Sigmoid colon (tissue), 6 donors: ENCODE measurements at regions not wholly inside any gene's neighbourhood (a gene's known extent, or its start where the extent isn't known, plus 50 kb on each side); places are given as distances from the start of the nearest gene placed in this dataset.

Experiments used
- DNase-seq: peaks from one replicate; pipeline ENCODE4 v3.0.0-alpha.2; 2019
- H3K27ac ChIP-seq, 4 donors: fragments of 200-600 bp; sonication (generic); one replicate each; pipeline ENCODE4 v1.5.1; 2016 to 2019; ENCODE audit warnings: mild to moderate bottlenecking in 1 of 4
- H3K27me3 ChIP-seq, 3 donors: fragments of 200-600 bp; sonication (generic); one replicate each; pipeline ENCODE4 v1.5.1; 2019; ENCODE audit warnings: mild to moderate bottlenecking in 1 of 3
- H3K36me3 ChIP-seq, 4 donors: fragments of 200-600 bp; sonication (generic); one replicate each; pipeline ENCODE4 v1.5.1; 2016 to 2019
- H3K4me1 ChIP-seq, 4 donors: fragments of 200-600 bp; sonication (generic); one replicate each; pipeline ENCODE4 v1.5.1; 2017 to 2019
- H3K4me3 ChIP-seq, 4 donors: fragments of 200-600 bp; sonication (generic); one replicate each; pipeline ENCODE4 v1.5.1; 2017 to 2019; ENCODE audit warnings: mild to moderate bottlenecking in 2 of 4, moderate library complexity in 1 of 4
- H3K9me3 ChIP-seq, 4 donors: fragments of 200-600 bp in 3 of 4; sonication (generic) in 3 of 4; one replicate each; pipeline versions ENCODE4 v1.5.1 to v1.6.1; 2013 to 2019
- CTCF ChIP-seq, 4 experiments: fragments of 450-650 bp in 3 of 4; fragments of 200-600 bp in 1 of 4; IDR thresholded peaks; one replicate each; pipeline ENCODE4 v1.5.1; 2016 to 2019; ENCODE audit warnings: antibody characterized with exemption in 4 of 4, mild to moderate bottlenecking in 3 of 4, moderate library complexity in 2 of 4
- EP300 ChIP-seq, 4 donors: sonication (generic); formaldehyde crosslinking; IDR thresholded peaks; one replicate each; pipeline ENCODE4 v1.6.1; 2017; ENCODE audit warnings: antibody characterized with exemption in 4 of 4
- POLR2A ChIP-seq, 2 donors: fragments of 450-650 bp; IDR thresholded peaks; one replicate each; pipeline ENCODE4 v1.6.1; 2016; ENCODE audit warnings: antibody characterized with exemption in 2 of 2, mild to moderate bottlenecking in 2 of 2, moderate library complexity in 2 of 2
- POLR2AphosphoS5 ChIP-seq, 4 donors: sonication (generic); formaldehyde crosslinking; IDR thresholded peaks; one replicate each; pipeline ENCODE4 v1.6.1; 2017; ENCODE audit warnings: antibody characterized with exemption in 4 of 4
- WGBS, 2 donors: extraction: QIAGEN DNeasy Blood & Tissue Kit; methylation state at CpG; one replicate each; pipeline ENCODE4 v1.1.7; 2013; 5-methylcytosine and 5-hydroxymethylcytosine counted together
- intact Hi-C: fragments of 100-400 bp; cut with DNase I; formaldehyde crosslinking; loops from one replicate; pipeline ENCODE4 v1.15.1; 2023
- donor health status: healthy with polysubstance abuse.
- donor health status: healthy.

- H3K4me1 ChIP-seq = no peaks in the 10 kb centered on the region
- TF ChIP-seq EP300 (IDR thresholded peaks at IDR 0.05) (no peak), CTCF (IDR thresholded peaks at IDR 0.05) (no peak), POLR2A (IDR thresholded peaks at IDR 0.05) (no peak), POLR2AphosphoS5 (IDR thresholded peaks at IDR 0.05) (no peak)
- 31 to 65% methylated on average over 2 of the region's 2 CpGs for WGBS, 2 donors
- H3K9me3 ChIP-seq = no peaks in the 10 kb centered on the region
- intact Hi-C loops = no loop called here
- no peak overlapping the region for H3K4me3 ChIP-seq
- DNase-seq = no peak
- no peaks in the 10 kb centered on the region for H3K36me3 ChIP-seq
- H3K27me3 ChIP-seq = no peaks in the 10 kb centered on the region
- H3K27ac ChIP-seq = no peak overlapping the region
Observed at GRCh38 chrY:12610861-12611260, 90.2 kb upstream of the USP9Y start.

- DNase-seq = no peak
- H3K4me3 ChIP-seq = no peak overlapping the region
- no peaks in the 10 kb centered on the region for H3K27me3 ChIP-seq
- H3K9me3 ChIP-seq = no peaks in the 10 kb centered on the region
- no peak overlapping the region for H3K27ac ChIP-seq
- intact Hi-C loops = no loop called here
- no peak for TF ChIP-seq POLR2A (IDR thresholded peaks at IDR 0.05)
- no peak for TF ChIP-seq CTCF (IDR thresholded peaks at IDR 0.05)
- TF ChIP-seq POLR2AphosphoS5 (IDR thresholded peaks at IDR 0.05) = no peak
- no peak for TF ChIP-seq EP300 (IDR thresholded peaks at IDR 0.05)
- H3K36me3 ChIP-seq = no peaks in the 10 kb centered on the region
- H3K4me1 ChIP-seq = no peaks in the 10 kb centered on the region
Observed at GRCh38 chrY:12615733-12616446, 85.1 kb upstream of the USP9Y start.

GRCh38 chrY:12621454-12622081 lies 79.5 kb upstream of the USP9Y start:
- intact Hi-C loops = no loop called here
- 37 to 46% methylated on average over 16 of the region's 16 CpGs for WGBS, 2 donors
- no peak overlapping the region for H3K27ac ChIP-seq
- no peaks in the 10 kb centered on the region for H3K9me3 ChIP-seq
- no peak for DNase-seq
- TF ChIP-seq POLR2A (IDR thresholded peaks at IDR 0.05) (no peak), CTCF (IDR thresholded peaks at IDR 0.05) (peak in 1 of 4 experiments; percentile 22)
- H3K4me1 ChIP-seq = no peaks in the 10 kb centered on the region
- H3K36me3 ChIP-seq = no peaks in the 10 kb centered on the region
- no peaks in the 10 kb centered on the region for H3K27me3 ChIP-seq
- H3K4me3 ChIP-seq = no peak overlapping the region

- intact Hi-C loops = no loop called here
- no peaks in the 10 kb centered on the region for H3K36me3 ChIP-seq
- no peak overlapping the region for H3K27ac ChIP-seq
- WGBS, 2 donors = 43 to 57% methylated on average over 1 of the region's 1 CpG
- TF ChIP-seq POLR2A (IDR thresholded peaks at IDR 0.05) = no peak
- no peak for TF ChIP-seq CTCF (IDR thresholded peaks at IDR 0.05)
- no peak for TF ChIP-seq EP300 (IDR thresholded peaks at IDR 0.05)
- TF ChIP-seq POLR2AphosphoS5 (IDR thresholded peaks at IDR 0.05) = no peak
- H3K4me3 ChIP-seq = no peak overlapping the region
- DNase-seq = no peak
- H3K9me3 ChIP-seq = no peaks in the 10 kb centered on the region
- no peaks in the 10 kb centered on the region for H3K4me1 ChIP-seq
- no peaks in the 10 kb centered on the region for H3K27me3 ChIP-seq
Observed at GRCh38 chrY:12623204-12623603, 77.8 kb upstream of the USP9Y start.

DNA sequence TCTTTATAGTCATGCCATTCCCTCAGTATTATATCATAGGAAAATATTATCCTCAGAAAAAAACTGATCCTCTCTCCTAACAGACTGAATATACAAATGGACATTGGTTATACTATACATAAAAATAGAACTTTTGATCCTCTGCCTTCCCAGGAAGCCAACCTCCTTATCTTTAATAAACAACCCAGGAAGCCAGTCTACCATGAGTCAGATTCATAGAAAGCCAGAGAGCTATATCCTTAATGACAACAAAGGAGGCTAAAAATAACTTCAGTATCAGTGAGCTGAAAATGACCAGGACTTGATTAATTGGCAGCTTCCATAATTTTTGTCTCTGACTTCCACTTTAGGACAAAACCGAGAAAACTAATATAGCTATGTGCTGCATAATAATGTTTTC lies 58.0 kb upstream of the USP9Y start:
- TF ChIP-seq CTCF (IDR thresholded peaks at IDR 0.05) (no peak), POLR2AphosphoS5 (IDR thresholded peaks at IDR 0.05) (no peak), POLR2A (IDR thresholded peaks at IDR 0.05) (no peak), EP300 (IDR thresholded peaks at IDR 0.05) (no peak)
- no peak overlapping the region for H3K27ac ChIP-seq
- DNase-seq = no peak
- H3K36me3 ChIP-seq = no peaks in the 10 kb centered on the region
- H3K4me3 ChIP-seq = no peak overlapping the region
- intact Hi-C loops = no loop called here
- WGBS, 2 donors = 41 to 89% methylated on average over 1 of the region's 1 CpG
- no peaks in the 10 kb centered on the region for H3K27me3 ChIP-seq
- H3K4me1 ChIP-seq = no peaks in the 10 kb centered on the region
- no peaks in the 10 kb centered on the region for H3K9me3 ChIP-seq
